WTC11 (cell line): ENCODE measurements at regions not wholly inside any gene's neighbourhood (a gene's known extent, or its start where the extent isn't known, plus 50 kb on each side); places are given as distances from the start of the nearest gene placed in this dataset.

Source experiments
- ATAC-seq: fragments of 200-7000 bp; cut with Tn5 transposase; 2 replicates; pipeline ENCODE4 v1.10.0; 2021; ENCODE audit warnings: mild to moderate bottlenecking, moderate library complexity
- CTCF ChIA-PET: fragments of 300-600 bp; sonication (Branson Sonifier 250); formaldehyde crosslinking; loops from one replicate; lab custom pipeline; 2021; ENCODE audit warnings: antibody characterized with exemption; lab: Charles Lee
- POLR2A ChIA-PET: fragments of 350-600 bp; sonication (Branson Sonifier 250); formaldehyde crosslinking; loops from one replicate; lab custom pipeline; 2021; ENCODE audit warnings: antibody characterized with exemption; lab: Charles Lee
- DNase-seq: peaks from one replicate; pipeline ENCODE4 v3.0.0; 2021; ENCODE audit warnings: low spot score
- H3K27ac Mint-ChIP-seq: 2 replicates; pipeline ENCODE4 v1.8.0; 2021; ENCODE audit warnings: mixed read lengths
- H3K27me3 Mint-ChIP-seq: 2 replicates; pipeline ENCODE4 v1.8.0; 2021; ENCODE audit warnings: low read depth, mild to moderate bottlenecking, moderate library complexity, mixed read lengths
- H3K36me3 Mint-ChIP-seq: 2 replicates; pipeline ENCODE4 v1.8.0; 2021; ENCODE audit warnings: mixed read lengths
- H3K4me1 Mint-ChIP-seq: 2 replicates; pipeline ENCODE4 v1.8.0; 2022; ENCODE audit warnings: mixed read lengths
- H3K4me3 Mint-ChIP-seq: 2 replicates; pipeline ENCODE4 v1.8.0; 2021; ENCODE audit warnings: mild to moderate bottlenecking, moderate library complexity, mixed read lengths
- H3K9me3 Mint-ChIP-seq: 2 replicates; pipeline ENCODE4 v1.8.0; 2021; ENCODE audit warnings: mixed read lengths
- CREB1 ChIP-seq: sonication (generic); formaldehyde crosslinking; IDR thresholded peaks from 2 replicates; pipeline ENCODE4 v1.8.0; 2023; ENCODE audit warnings: mild to moderate bottlenecking, missing genetic modification reagents
- CREM ChIP-seq: sonication (generic); formaldehyde crosslinking; IDR thresholded peaks from 2 replicates; pipeline ENCODE4 v1.8.1; 2022; ENCODE audit warnings: mild to moderate bottlenecking, missing genetic modification reagents, moderate library complexity
- ELF4 ChIP-seq: sonication (generic); formaldehyde crosslinking; IDR thresholded peaks from 2 replicates; pipeline ENCODE4 v1.8.1; 2022; ENCODE audit warnings: low read depth, mild to moderate bottlenecking, moderate library complexity, missing genetic modification reagents
- FOXK1 ChIP-seq: sonication (generic); formaldehyde crosslinking; IDR thresholded peaks from 2 replicates; pipeline ENCODE4 v1.8.0; 2022; ENCODE audit warnings: mild to moderate bottlenecking, moderate library complexity, missing genetic modification reagents
- FOXP1 ChIP-seq: sonication (generic); formaldehyde crosslinking; IDR thresholded peaks from 2 replicates; pipeline ENCODE4 v1.8.0; 2022; ENCODE audit warnings: missing genetic modification reagents, mild to moderate bottlenecking, moderate library complexity, borderline replicate concordance
- MXD4 ChIP-seq: fragments of 250-450 bp; sonication (Bioruptor Pico); IDR thresholded peaks from 2 replicates; pipeline ENCODE4 v1.8.0; 2021; ENCODE audit warnings: mild to moderate bottlenecking, moderate library complexity, borderline replicate concordance
- NFE2L1 ChIP-seq: sonication (generic); formaldehyde crosslinking; IDR thresholded peaks from 2 replicates; pipeline ENCODE4 v1.8.1; 2023; ENCODE audit warnings: missing genetic modification reagents
- RELA ChIP-seq: sonication (generic); formaldehyde crosslinking; IDR thresholded peaks from 2 replicates; pipeline ENCODE4 v1.8.1; 2022; ENCODE audit warnings: missing genetic modification reagents, mild to moderate bottlenecking, borderline replicate concordance
- ZNF232 ChIP-seq: sonication (generic); formaldehyde crosslinking; IDR thresholded peaks from 2 replicates; pipeline ENCODE4 v1.8.0; 2022; ENCODE audit warnings: mild to moderate bottlenecking, missing genetic modification reagents
- ZNF416 ChIP-seq: fragments of 250-450 bp; sonication (Bioruptor Pico); IDR thresholded peaks from 2 replicates; pipeline ENCODE4 v1.9.0; 2021; ENCODE audit warnings: mild to moderate bottlenecking, inconsistent platforms
- TF ChIP-seq, protein P1 (sequence below): fragments of 250-450 bp; sonication (Bioruptor Pico); IDR thresholded peaks from 2 replicates; pipeline ENCODE4 v1.9.0; 2021; ENCODE audit warnings: moderate library complexity, mild to moderate bottlenecking, inconsistent platforms, borderline replicate concordance
- TF ChIP-seq, protein P2 (sequence below): sonication (generic); formaldehyde crosslinking; IDR thresholded peaks from 2 replicates; pipeline ENCODE4 v1.8.1; 2022; ENCODE audit warnings: mild to moderate bottlenecking, missing genetic modification reagents, moderate library complexity, borderline replicate concordance
- TF ChIP-seq, protein P3 (sequence below): sonication (generic); formaldehyde crosslinking; IDR thresholded peaks from 2 replicates; pipeline ENCODE4 v1.8.0; 2022; ENCODE audit warnings: mild to moderate bottlenecking, missing genetic modification reagents
- TF ChIP-seq, protein P4 (sequence below): sonication (generic); formaldehyde crosslinking; conservative IDR thresholded peaks from 2 replicates; pipeline ENCODE4 v1.8.1; 2022; ENCODE audit warnings: mild to moderate bottlenecking, missing genetic modification reagents
- TF ChIP-seq, protein P5 (sequence below): sonication (generic); formaldehyde crosslinking; IDR thresholded peaks from 2 replicates; pipeline ENCODE4 v1.8.1; 2022; ENCODE audit warnings: low read depth, mild to moderate bottlenecking, moderate library complexity, missing genetic modification reagents, borderline replicate concordance
- TF ChIP-seq, protein P6 (sequence below): sonication (generic); formaldehyde crosslinking; IDR thresholded peaks from 2 replicates; pipeline ENCODE4 v1.8.1; 2023; ENCODE audit warnings: mild to moderate bottlenecking, missing genetic modification reagents
- TF ChIP-seq, protein P7 (sequence below): sonication (generic); formaldehyde crosslinking; IDR thresholded peaks from 2 replicates; pipeline ENCODE4 v1.8.0; 2022; ENCODE audit warnings: missing genetic modification reagents
- TF ChIP-seq, protein P8 (sequence below): sonication (generic); formaldehyde crosslinking; IDR thresholded peaks from 2 replicates; pipeline ENCODE4 v1.8.0; 2023; ENCODE audit warnings: missing genetic modification reagents, mild to moderate bottlenecking, borderline replicate concordance

DNA sequence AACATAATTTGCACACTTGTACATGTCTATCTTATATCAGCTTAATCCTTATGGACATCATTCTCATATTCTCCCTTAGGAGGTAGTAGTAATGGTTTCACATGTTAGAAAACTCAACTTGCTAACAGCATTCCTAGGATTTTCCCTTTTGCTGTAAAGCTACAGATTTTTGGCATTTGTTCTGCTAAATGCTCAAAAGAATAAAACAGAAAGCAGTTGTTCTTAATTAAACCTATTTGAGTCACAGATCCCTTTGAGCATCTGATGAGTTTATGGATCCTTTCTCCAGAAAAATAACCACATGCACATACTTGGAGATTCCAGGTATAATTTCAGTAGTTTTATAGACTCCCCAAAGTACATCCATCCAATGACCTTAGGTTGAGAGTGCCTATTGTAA, 122.9 kb upstream of the BET1 start (continued):
- TF ChIP-seq, protein P1, sequence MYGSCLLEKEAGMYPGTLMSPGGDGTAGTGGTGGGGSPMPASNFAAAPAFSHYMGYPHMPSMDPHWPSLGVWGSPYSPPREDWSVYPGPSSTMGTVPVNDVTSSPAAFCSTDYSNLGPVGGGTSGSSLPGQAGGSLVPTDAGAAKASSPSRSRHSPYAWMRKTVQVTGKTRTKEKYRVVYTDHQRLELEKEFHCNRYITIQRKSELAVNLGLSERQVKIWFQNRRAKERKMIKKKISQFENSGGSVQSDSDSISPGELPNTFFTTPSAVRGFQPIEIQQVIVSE (CRISPR knock-in tag) = no peak

DNA sequence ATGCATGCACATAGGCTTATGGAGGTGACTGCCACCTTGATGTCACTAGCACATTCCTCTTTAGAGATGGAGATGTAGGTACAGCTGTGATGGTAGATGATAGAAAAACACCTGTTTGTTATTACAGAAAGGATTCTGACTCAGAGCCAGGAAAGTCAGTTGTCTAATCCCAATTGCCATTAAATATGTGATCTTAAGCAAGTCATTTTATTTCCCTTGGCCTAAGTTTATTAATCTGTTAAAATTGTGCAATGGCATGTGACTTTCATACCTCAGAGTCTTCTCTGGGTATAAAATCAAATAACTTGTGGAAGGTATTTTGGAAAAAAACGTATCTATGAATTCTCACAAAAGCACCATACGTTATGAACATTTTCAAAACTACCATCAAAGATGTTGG, 123.9 kb upstream of the BET1 start:
- H3K27me3 Mint-ChIP-seq = no peaks in the 10 kb centered on the region
- TF ChIP-seq ZNF416 (CRISPR knock-in tag) = no peak
- TF ChIP-seq RELA (CRISPR knock-in tag) = no peak
- TF ChIP-seq ELF4 (CRISPR knock-in tag) = no peak
- TF ChIP-seq, protein P2, sequence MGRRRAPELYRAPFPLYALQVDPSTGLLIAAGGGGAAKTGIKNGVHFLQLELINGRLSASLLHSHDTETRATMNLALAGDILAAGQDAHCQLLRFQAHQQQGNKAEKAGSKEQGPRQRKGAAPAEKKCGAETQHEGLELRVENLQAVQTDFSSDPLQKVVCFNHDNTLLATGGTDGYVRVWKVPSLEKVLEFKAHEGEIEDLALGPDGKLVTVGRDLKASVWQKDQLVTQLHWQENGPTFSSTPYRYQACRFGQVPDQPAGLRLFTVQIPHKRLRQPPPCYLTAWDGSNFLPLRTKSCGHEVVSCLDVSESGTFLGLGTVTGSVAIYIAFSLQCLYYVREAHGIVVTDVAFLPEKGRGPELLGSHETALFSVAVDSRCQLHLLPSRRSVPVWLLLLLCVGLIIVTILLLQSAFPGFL = no peak
- TF ChIP-seq MXD4 (CRISPR knock-in tag) = no peak
- TF ChIP-seq, protein P3, sequence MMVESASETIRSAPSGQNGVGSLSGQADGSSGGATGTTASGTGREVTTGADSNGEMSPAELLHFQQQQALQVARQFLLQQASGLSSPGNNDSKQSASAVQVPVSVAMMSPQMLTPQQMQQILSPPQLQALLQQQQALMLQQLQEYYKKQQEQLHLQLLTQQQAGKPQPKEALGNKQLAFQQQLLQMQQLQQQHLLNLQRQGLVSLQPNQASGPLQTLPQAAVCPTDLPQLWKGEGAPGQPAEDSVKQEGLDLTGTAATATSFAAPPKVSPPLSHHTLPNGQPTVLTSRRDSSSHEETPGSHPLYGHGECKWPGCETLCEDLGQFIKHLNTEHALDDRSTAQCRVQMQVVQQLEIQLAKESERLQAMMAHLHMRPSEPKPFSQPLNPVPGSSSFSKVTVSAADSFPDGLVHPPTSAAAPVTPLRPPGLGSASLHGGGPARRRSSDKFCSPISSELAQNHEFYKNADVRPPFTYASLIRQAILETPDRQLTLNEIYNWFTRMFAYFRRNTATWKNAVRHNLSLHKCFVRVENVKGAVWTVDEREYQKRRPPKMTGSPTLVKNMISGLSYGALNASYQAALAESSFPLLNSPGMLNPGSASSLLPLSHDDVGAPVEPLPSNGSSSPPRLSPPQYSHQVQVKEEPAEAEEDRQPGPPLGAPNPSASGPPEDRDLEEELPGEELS = no peak
- TF ChIP-seq CREM (CRISPR knock-in tag) = no peak
- TF ChIP-seq, protein P4, sequence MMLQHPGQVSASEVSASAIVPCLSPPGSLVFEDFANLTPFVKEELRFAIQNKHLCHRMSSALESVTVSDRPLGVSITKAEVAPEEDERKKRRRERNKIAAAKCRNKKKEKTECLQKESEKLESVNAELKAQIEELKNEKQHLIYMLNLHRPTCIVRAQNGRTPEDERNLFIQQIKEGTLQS (CRISPR knock-in tag) = no peak
- TF ChIP-seq CREB1 (CRISPR knock-in tag) = no peak
- TF ChIP-seq FOXP1 = no peak
- TF ChIP-seq, protein P5, sequence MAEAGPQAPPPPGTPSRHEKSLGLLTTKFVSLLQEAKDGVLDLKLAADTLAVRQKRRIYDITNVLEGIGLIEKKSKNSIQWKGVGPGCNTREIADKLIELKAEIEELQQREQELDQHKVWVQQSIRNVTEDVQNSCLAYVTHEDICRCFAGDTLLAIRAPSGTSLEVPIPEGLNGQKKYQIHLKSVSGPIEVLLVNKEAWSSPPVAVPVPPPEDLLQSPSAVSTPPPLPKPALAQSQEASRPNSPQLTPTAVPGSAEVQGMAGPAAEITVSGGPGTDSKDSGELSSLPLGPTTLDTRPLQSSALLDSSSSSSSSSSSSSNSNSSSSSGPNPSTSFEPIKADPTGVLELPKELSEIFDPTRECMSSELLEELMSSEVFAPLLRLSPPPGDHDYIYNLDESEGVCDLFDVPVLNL (CRISPR knock-in tag) = no peak
- no peak for TF ChIP-seq FOXK1
- no peak for TF ChIP-seq NFE2L1 (CRISPR knock-in tag)
- TF ChIP-seq ZNF232 (CRISPR knock-in tag) = no peak
- TF ChIP-seq, protein P6, sequence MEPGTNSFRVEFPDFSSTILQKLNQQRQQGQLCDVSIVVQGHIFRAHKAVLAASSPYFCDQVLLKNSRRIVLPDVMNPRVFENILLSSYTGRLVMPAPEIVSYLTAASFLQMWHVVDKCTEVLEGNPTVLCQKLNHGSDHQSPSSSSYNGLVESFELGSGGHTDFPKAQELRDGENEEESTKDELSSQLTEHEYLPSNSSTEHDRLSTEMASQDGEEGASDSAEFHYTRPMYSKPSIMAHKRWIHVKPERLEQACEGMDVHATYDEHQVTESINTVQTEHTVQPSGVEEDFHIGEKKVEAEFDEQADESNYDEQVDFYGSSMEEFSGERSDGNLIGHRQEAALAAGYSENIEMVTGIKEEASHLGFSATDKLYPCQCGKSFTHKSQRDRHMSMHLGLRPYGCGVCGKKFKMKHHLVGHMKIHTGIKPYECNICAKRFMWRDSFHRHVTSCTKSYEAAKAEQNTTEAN = no peak
- TF ChIP-seq, all 79 proteins: peak for 0
- Mint-ChIP-seq H3K4me1 (no peaks in the 10 kb centered on the region), H3K9me3 (no peaks in the 10 kb centered on the region), H3K36me3 (no peaks in the 10 kb centered on the region), H3K27ac (no peak overlapping the region), H3K4me3 (no peak overlapping the region)
- POLR2A ChIA-PET = no interaction called here
- no peak for ATAC-seq
- no peak for DNase-seq
- CTCF ChIA-PET = interaction anchor here (0.8 kb wide), 1 partner anchor 267 kb away, joined by 3 read pairs; the partner anchor contains the start of gene COL1A2

DNA sequence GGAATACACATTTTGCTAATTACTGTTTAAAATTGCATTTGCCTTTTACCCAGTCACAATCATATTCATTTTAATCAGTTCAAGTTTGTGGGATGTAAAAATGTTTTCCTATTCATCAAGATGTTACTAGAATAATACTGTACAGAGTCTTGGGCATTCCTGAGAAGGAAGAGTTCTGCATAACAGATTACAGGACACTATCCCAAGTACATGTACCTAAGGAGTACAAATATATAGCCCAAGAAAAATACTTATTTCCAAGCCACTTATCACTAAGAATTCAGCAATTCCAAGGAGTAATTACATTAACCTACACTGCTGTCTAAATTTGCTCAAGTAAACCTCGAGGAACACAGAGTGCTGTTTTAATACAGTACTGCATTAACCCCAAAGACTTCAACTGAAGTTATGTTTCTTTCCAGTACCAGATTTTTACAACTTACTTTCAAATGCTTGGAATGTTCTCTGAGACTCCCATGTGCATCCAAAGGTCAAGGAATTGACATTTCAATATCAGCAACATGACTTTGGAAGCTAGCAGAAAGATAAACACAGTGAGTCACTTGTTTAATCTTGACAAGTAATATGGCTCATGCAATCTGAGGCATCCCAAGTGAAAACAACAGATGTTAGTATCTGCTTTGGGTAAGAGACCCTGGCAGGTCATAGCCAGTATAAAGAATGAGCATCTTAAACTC, 125.4 kb upstream of the BET1 start:
- POLR2A ChIA-PET = no interaction called here
- H3K4me1 Mint-ChIP-seq = peaks cover 6% of the 10 kb centered on the region
- CTCF ChIA-PET = no interaction called here
- no peaks in the 10 kb centered on the region for H3K9me3 Mint-ChIP-seq
- DNase-seq (no peak), ATAC-seq (no peak)
- H3K27me3 Mint-ChIP-seq = no peaks in the 10 kb centered on the region
- no peaks in the 10 kb centered on the region for H3K36me3 Mint-ChIP-seq
- H3K27ac Mint-ChIP-seq = no peak overlapping the region
- H3K4me3 Mint-ChIP-seq = no peak overlapping the region
- TF ChIP-seq ZNF232 (CRISPR knock-in tag) = no peak
- TF ChIP-seq, protein P7, sequence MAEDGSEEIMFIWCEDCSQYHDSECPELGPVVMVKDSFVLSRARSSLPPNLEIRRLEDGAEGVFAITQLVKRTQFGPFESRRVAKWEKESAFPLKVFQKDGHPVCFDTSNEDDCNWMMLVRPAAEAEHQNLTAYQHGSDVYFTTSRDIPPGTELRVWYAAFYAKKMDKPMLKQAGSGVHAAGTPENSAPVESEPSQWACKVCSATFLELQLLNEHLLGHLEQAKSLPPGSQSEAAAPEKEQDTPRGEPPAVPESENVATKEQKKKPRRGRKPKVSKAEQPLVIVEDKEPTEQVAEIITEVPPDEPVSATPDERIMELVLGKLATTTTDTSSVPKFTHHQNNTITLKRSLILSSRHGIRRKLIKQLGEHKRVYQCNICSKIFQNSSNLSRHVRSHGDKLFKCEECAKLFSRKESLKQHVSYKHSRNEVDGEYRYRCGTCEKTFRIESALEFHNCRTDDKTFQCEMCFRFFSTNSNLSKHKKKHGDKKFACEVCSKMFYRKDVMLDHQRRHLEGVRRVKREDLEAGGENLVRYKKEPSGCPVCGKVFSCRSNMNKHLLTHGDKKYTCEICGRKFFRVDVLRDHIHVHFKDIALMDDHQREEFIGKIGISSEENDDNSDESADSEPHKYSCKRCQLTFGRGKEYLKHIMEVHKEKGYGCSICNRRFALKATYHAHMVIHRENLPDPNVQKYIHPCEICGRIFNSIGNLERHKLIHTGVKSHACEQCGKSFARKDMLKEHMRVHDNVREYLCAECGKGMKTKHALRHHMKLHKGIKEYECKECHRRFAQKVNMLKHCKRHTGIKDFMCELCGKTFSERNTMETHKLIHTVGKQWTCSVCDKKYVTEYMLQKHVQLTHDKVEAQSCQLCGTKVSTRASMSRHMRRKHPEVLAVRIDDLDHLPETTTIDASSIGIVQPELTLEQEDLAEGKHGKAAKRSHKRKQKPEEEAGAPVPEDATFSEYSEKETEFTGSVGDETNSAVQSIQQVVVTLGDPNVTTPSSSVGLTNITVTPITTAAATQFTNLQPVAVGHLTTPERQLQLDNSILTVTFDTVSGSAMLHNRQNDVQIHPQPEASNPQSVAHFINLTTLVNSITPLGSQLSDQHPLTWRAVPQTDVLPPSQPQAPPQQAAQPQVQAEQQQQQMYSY (CRISPR knock-in tag) = no peak
- TF ChIP-seq, protein P8, sequence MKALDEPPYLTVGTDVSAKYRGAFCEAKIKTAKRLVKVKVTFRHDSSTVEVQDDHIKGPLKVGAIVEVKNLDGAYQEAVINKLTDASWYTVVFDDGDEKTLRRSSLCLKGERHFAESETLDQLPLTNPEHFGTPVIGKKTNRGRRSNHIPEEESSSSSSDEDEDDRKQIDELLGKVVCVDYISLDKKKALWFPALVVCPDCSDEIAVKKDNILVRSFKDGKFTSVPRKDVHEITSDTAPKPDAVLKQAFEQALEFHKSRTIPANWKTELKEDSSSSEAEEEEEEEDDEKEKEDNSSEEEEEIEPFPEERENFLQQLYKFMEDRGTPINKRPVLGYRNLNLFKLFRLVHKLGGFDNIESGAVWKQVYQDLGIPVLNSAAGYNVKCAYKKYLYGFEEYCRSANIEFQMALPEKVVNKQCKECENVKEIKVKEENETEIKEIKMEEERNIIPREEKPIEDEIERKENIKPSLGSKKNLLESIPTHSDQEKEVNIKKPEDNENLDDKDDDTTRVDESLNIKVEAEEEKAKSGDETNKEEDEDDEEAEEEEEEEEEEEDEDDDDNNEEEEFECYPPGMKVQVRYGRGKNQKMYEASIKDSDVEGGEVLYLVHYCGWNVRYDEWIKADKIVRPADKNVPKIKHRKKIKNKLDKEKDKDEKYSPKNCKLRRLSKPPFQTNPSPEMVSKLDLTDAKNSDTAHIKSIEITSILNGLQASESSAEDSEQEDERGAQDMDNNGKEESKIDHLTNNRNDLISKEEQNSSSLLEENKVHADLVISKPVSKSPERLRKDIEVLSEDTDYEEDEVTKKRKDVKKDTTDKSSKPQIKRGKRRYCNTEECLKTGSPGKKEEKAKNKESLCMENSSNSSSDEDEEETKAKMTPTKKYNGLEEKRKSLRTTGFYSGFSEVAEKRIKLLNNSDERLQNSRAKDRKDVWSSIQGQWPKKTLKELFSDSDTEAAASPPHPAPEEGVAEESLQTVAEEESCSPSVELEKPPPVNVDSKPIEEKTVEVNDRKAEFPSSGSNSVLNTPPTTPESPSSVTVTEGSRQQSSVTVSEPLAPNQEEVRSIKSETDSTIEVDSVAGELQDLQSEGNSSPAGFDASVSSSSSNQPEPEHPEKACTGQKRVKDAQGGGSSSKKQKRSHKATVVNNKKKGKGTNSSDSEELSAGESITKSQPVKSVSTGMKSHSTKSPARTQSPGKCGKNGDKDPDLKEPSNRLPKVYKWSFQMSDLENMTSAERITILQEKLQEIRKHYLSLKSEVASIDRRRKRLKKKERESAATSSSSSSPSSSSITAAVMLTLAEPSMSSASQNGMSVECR (CRISPR knock-in tag) = no peak
